Type B pancreatic cell (in vitro differentiated cells): ENCODE measurements at regions not wholly inside any gene's neighbourhood (a gene's known extent, or its start where the extent isn't known, plus 50 kb on each side); places are given as distances from the start of the nearest gene placed in this dataset.
"Not testable (repeated sequence)": the region's sequence is repeated elsewhere in the genome, so short reads cannot be mapped to it uniquely, and the experiment has no call there.

Source experiments
- DNase-seq: peaks from one replicate; pipeline ENCODE4 v3.0.0; 2021; ENCODE audit warnings: mixed read lengths; ENCODE audit not compliant: unreplicated experiment; ENCODE audit errors: extremely low spot score
- H3K27ac Mint-ChIP-seq: 2 replicates; pipeline ENCODE4 v1.8.0; 2021; ENCODE audit warnings: mild to moderate bottlenecking, mixed read lengths
- H3K27me3 Mint-ChIP-seq: 2 replicates; pipeline ENCODE4 v1.8.0; 2021; ENCODE audit warnings: mixed read lengths
- H3K36me3 Mint-ChIP-seq: 2 replicates; pipeline ENCODE4 v1.8.0; 2021; ENCODE audit warnings: mixed read lengths
- H3K4me1 Mint-ChIP-seq: one replicate; pipeline ENCODE4 v1.8.0; 2021; ENCODE audit warnings: mixed read lengths; ENCODE audit not compliant: unreplicated experiment
- H3K4me3 Mint-ChIP-seq: 2 replicates; pipeline ENCODE4 v1.8.0; 2021; ENCODE audit warnings: mild to moderate bottlenecking, mixed read lengths
- H3K9me3 Mint-ChIP-seq: 2 replicates; pipeline ENCODE4 v1.8.0; 2021; ENCODE audit warnings: mixed read lengths
- TF ChIP-seq, protein P1 (sequence below): fragments of 200-600 bp; sonication (generic); conservative IDR thresholded peaks from 2 replicates; pipeline ENCODE4 v1.5.0; 2021; ENCODE audit warnings: antibody characterized with exemption, mild to moderate bottlenecking

DNA sequence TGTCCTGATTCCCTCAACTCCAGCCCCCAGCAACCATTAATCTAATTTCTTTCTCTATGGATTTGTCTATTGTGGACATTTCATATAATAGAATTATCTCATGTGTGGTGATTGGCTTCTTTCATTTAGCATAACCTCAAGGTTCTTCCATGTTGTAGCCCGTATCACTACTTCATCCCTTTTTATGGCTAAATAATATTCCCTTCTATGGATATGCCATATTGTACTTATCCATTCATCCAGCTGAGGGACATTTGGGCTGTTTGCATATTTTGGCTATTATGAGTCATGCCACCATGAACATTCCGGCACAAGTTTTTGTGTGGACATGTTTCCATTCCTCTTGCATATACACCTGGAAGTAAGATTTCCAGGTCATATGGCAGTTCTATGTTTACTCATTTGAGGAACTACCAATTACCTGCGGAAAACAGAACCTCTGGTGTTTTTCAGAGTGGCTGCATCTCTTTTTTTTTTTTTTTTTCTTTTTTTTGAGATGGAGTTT is 108.7 kb upstream of the MAP1LC3B2 start:
- Mint-ChIP-seq H3K27me3 (no peaks in the 10 kb centered on the region), H3K36me3 (no peaks in the 10 kb centered on the region), H3K9me3 (no peaks in the 10 kb centered on the region), H3K4me3 (no peak overlapping the region), H3K4me1 (peaks cover 9% of the 10 kb centered on the region), H3K27ac (no peak overlapping the region)
- no peak for DNase-seq
- TF ChIP-seq, protein P1, sequence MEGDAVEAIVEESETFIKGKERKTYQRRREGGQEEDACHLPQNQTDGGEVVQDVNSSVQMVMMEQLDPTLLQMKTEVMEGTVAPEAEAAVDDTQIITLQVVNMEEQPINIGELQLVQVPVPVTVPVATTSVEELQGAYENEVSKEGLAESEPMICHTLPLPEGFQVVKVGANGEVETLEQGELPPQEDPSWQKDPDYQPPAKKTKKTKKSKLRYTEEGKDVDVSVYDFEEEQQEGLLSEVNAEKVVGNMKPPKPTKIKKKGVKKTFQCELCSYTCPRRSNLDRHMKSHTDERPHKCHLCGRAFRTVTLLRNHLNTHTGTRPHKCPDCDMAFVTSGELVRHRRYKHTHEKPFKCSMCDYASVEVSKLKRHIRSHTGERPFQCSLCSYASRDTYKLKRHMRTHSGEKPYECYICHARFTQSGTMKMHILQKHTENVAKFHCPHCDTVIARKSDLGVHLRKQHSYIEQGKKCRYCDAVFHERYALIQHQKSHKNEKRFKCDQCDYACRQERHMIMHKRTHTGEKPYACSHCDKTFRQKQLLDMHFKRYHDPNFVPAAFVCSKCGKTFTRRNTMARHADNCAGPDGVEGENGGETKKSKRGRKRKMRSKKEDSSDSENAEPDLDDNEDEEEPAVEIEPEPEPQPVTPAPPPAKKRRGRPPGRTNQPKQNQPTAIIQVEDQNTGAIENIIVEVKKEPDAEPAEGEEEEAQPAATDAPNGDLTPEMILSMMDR: no peak

DNA sequence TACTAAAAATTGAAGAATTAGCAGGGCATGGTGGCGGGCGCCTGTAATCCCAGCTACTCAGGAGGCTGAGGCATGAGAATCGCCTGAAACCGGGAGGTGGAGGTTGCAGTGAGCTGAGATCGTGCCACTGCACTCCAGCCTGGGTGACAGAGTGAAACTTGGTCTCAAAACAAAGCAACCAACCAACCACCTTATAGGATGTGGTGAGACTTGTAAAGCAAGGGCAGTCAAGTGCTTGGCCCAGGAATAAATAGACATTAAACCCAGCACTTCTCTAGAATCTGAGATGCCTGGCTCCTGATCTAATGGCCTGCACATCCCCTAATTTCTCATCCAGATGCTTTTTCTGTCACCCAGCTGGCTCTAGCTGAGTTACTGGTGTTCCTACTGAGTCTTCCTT is 106.2 kb upstream of the MAP1LC3B2 start:
- H3K27ac Mint-ChIP-seq, H3K9me3 Mint-ChIP-seq, H3K36me3 Mint-ChIP-seq, DNase-seq, H3K4me3 Mint-ChIP-seq, H3K27me3 Mint-ChIP-seq: not testable (repeated sequence)
- H3K4me1 Mint-ChIP-seq: peaks cover 25% of the 10 kb centered on the region

DNA sequence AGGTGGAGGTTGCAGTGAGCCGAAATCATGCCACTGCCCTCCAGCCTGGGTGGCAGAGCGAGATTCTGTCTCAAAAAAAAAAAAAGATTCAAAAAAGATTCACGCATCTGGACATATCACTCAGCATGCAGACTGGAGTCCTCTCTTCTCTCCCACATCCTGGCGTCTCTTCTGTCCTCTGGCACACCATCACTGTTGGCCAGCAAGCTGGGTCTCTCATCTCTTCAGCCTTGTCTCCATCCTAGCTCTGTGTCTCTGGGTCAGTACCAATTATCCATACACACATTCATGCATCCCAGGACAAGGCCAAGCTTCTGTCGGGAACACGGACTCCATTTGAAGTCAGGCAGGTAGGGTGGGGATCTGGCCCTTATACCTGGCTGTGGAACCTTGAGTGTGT is 105.5 kb upstream of the MAP1LC3B2 start:
- peaks cover 25% of the 10 kb centered on the region for H3K4me1 Mint-ChIP-seq
- no peaks in the 10 kb centered on the region for H3K36me3 Mint-ChIP-seq
- H3K27ac Mint-ChIP-seq: no peak overlapping the region
- no peaks in the 10 kb centered on the region for H3K9me3 Mint-ChIP-seq
- TF ChIP-seq, protein P1: no peak
- H3K27me3 Mint-ChIP-seq: no peaks in the 10 kb centered on the region
- DNase-seq: no peak
- H3K4me3 Mint-ChIP-seq: no peak overlapping the region

DNA sequence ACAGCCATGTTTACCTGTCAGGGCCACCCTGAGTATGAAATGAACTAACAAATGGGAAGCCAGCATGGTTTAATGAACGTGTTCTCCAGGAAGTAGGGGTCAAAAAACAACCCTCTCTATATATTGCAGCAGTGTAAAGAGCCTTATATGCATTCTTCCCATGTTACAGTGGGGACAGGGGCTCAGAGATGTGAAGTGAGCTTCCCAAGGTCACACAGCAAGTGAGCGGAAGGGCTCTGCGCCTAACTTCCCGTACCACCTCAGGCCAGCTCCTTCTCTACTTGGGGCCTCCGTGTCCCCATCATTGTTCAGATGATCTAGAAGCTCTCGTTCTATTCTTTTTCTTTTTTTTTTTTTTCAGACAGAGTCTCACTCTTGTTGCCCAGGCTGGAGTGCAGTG is 105.1 kb upstream of the MAP1LC3B2 start:
- no peak overlapping the region for H3K4me3 Mint-ChIP-seq
- no peaks in the 10 kb centered on the region for H3K36me3 Mint-ChIP-seq
- H3K27me3 Mint-ChIP-seq: no peaks in the 10 kb centered on the region
- DNase-seq: no peak
- TF ChIP-seq, protein P1: no peak
- no peaks in the 10 kb centered on the region for H3K9me3 Mint-ChIP-seq
- H3K4me1 Mint-ChIP-seq: peaks cover 25% of the 10 kb centered on the region
- H3K27ac Mint-ChIP-seq: no peak overlapping the region

DNA sequence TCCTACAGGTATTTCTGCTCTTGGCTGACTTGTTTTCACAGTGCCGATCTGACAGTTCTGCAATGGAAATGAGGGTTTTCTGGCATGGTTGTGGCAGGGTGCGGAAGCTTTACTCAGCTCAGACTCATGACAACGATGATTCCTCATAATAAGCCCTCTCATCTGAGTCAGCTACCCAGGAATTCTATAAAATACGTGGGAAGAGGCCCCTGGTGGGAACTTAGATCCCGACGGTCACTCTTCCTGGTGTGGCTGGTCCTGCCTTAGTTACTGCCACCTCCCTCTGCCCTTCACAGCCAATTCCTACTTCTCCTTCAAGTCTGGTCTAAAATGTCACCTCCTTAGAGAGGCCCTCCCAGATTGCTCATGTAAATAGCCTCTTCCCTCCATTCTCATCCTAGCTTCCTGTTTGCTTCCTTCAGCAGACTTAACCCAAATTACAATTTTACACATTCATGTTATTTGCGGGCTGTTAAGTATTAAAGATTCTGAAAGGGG is 104.2 kb upstream of the MAP1LC3B2 start:
- H3K27me3 Mint-ChIP-seq: no peaks in the 10 kb centered on the region
- no peaks in the 10 kb centered on the region for H3K36me3 Mint-ChIP-seq
- H3K9me3 Mint-ChIP-seq: no peaks in the 10 kb centered on the region
- H3K27ac Mint-ChIP-seq: peak overlapping the region; percentile 65
- no peak overlapping the region for H3K4me3 Mint-ChIP-seq
- TF ChIP-seq, protein P1: no peak
- H3K4me1 Mint-ChIP-seq: peaks cover 29% of the 10 kb centered on the region
- DNase-seq: no peak

DNA sequence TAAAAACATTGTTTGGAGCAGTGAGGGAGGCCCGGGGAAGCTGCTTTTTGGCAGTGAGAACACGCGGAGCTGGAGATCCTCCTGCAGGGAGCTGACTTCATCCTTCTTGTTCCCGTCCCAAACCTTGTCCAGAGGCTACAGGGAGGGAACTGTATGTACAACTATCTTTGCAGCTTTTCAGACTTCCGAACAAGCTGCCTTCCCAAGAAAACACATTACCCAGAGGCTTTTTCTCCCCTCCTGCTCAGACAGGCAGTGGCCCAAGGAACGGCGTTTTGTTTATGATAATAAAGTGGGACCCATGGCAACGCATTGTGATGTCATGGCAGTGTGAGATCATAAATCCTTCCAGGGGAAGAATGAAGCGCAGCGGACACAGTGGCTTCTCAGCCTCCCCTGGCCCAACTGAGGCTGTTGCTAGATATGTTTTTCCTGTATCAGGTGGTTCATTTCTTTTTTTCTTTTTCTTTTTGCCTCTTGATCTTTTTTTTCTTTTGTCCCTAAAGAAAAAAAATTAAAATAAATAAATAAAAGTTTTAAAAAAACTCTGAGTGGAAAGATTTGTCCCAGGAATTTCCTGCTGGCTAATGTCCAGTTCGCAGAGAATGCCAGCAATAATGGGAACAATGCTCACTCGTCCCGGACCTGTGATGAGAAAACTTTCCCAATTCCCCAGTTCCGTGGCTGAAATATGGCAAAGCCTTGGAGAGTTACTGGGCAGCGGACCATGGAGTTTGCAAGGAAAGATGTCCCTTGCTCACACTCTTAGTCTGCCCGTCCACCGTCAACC is 103.4 kb upstream of the MAP1LC3B2 start:
- Mint-ChIP-seq H3K4me3 (peak overlapping the region; percentile 11), H3K36me3 (no peaks in the 10 kb centered on the region), H3K9me3 (no peaks in the 10 kb centered on the region), H3K27me3 (no peaks in the 10 kb centered on the region), H3K27ac (peak overlapping the region; percentile 75), H3K4me1 (peaks cover 33% of the 10 kb centered on the region)
- TF ChIP-seq, protein P1: no peak
- no peak for DNase-seq
